Endothelial cell of umbilical vein (primary cell): ENCODE measurements at regions not wholly inside any gene's neighbourhood (a gene's known extent, or its start where the extent isn't known, plus 50 kb on each side); places are given as distances from the start of the nearest gene placed in this dataset.

Experiments used
- BruUV-seq: library from RNA; stranded (reverse); fragments of 400-500 nt; replicated peaks from 2 replicates; lab custom pipeline; 2021; lab: Mats Ljungman, UMichigan
- CTCF ChIA-PET: fragments of 300-600, 350-600 bp; sonication (Branson Sonifier 250); formaldehyde crosslinking; loops from one replicate; lab custom pipeline; 2021; ENCODE audit warnings: antibody characterized with exemption, inconsistent platforms; lab: Charles Lee
- POLR2A ChIA-PET: fragments of 300-600, 350-600 bp; sonication (Branson Sonifier 250); formaldehyde crosslinking; loops from one replicate; lab custom pipeline; 2021; ENCODE audit warnings: antibody characterized with exemption, inconsistent platforms; lab: Charles Lee
- DNase-seq: peaks from one replicate; pipeline ENCODE4 v3.0.0-alpha.2; 2011; ENCODE audit warnings: low read depth, low spot score
- FAIRE-seq: peaks from 2 replicates; lab custom pipeline; 2011; peaks lifted over from hg19 to GRCh38; lab: Jason Lieb, UNC
- H2AFZ ChIP-seq: 2 replicates; pipeline ENCODE4 v1.6.0; 2012; ENCODE audit warnings: low read depth, low read length, control low read depth, inconsistent platforms
- H3K27ac ChIP-seq: 2 replicates; pipeline ENCODE4 v1.5.1; 2011; ENCODE audit warnings: low read depth, mild to moderate bottlenecking, control low read depth, low read length, moderate library complexity; ENCODE audit not compliant: insufficient read depth
- H3K27me3 ChIP-seq, 2 experiments: 2 replicates each; pipeline versions ENCODE4 v1.6.0 to v1.6.1; 2011; ENCODE audit warnings: low read length in 2 of 2, mixed read lengths in 1 of 2; ENCODE audit not compliant: control insufficient read depth in 2 of 2, insufficient read depth in 2 of 2
- H3K36me3 ChIP-seq, 2 experiments: 2 replicates in 1 of 2; 3 replicates in 1 of 2; pipeline ENCODE4 v1.5.1; 2011; ENCODE audit warnings: low read length in 2 of 2, mild to moderate bottlenecking in 1 of 2, moderate library complexity in 1 of 2; ENCODE audit not compliant: control insufficient read depth in 2 of 2, insufficient read depth in 2 of 2; ENCODE audit errors: extremely low read depth in 1 of 2
- H3K4me1 ChIP-seq: 3 replicates; pipeline ENCODE4 v1.5.1; 2011; ENCODE audit warnings: mild to moderate bottlenecking, low read length; ENCODE audit not compliant: control insufficient read depth, insufficient read depth; ENCODE audit errors: extremely low read depth
- H3K4me2 ChIP-seq: 2 replicates; pipeline ENCODE4 v1.6.1; 2011; ENCODE audit warnings: low read length, control low read depth, mixed read lengths; ENCODE audit not compliant: insufficient read depth
- H3K4me3 ChIP-seq, 3 experiments: fragments of 200-600 bp in 1 of 3; sonication (generic), shearing (Covaris generic) in 1 of 3; replicated peaks in 1 of 3; 2 replicates each; pipeline ENCODE4 v1.5.1; 2011 to 2016; ENCODE audit warnings: control low read depth in 3 of 3, low read length in 3 of 3, mild to moderate bottlenecking in 2 of 3, inconsistent platforms in 1 of 3, low read depth in 1 of 3, moderate library complexity in 1 of 3; ENCODE audit not compliant: insufficient read depth in 1 of 3
- H3K79me2 ChIP-seq: 2 replicates; pipeline ENCODE4 v1.6.0; 2012; ENCODE audit warnings: low read length, inconsistent platforms; ENCODE audit not compliant: control insufficient read depth, insufficient read depth
- H3K9ac ChIP-seq: replicated peaks from 2 replicates; pipeline ENCODE3; 2011; ENCODE audit warnings: low read length, control low read depth; ENCODE audit not compliant: insufficient read depth; ENCODE audit errors: extremely low read depth
- H3K9me1 ChIP-seq: replicated peaks from 3 replicates; pipeline ENCODE4 v1.6.0; 2011; ENCODE audit warnings: mild to moderate bottlenecking, low read length; ENCODE audit not compliant: control insufficient read depth, insufficient read depth; ENCODE audit errors: extremely low read depth
- H3K9me3 ChIP-seq: replicated peaks from 2 replicates; pipeline ENCODE4 v1.5.1; 2012; ENCODE audit warnings: low read length, inconsistent platforms; ENCODE audit not compliant: control insufficient read depth, insufficient read depth
- H4K20me1 ChIP-seq: replicated peaks from 2 replicates; pipeline ENCODE3; 2011; ENCODE audit warnings: mild to moderate bottlenecking, low read length; ENCODE audit not compliant: control insufficient read depth, insufficient read depth; ENCODE audit errors: extremely low read depth
- CTCF ChIP-seq, 2 donors: IDR thresholded peaks; 1 replicate in 1 of 2; 2 replicates in 1 of 2; pipeline ENCODE4 v1.5.1; 2011; ENCODE audit warnings: low read length in 2 of 2, mild to moderate bottlenecking in 2 of 2, moderate library complexity in 2 of 2, control low read depth in 1 of 2, inconsistent platforms in 1 of 2, low read depth in 1 of 2; ENCODE audit not compliant: insufficient read depth in 1 of 2; ENCODE audit errors: extremely low read depth in 1 of 2
- EZH2 ChIP-seq: IDR thresholded peaks from 2 replicates; pipeline ENCODE4 v1.6.1; 2012; ENCODE audit warnings: borderline replicate concordance, low read depth, mild to moderate bottlenecking, moderate library complexity, low read length, inconsistent platforms; ENCODE audit not compliant: severe bottlenecking
- FOS ChIP-seq: IDR thresholded peaks from 2 replicates; pipeline ENCODE4 v1.6.1; 2011; ENCODE audit warnings: mild to moderate bottlenecking, low read length, moderate library complexity, borderline replicate concordance; ENCODE audit not compliant: insufficient read depth
- GATA2 ChIP-seq: IDR thresholded peaks from 2 replicates; pipeline ENCODE4 v1.7.0; 2011; ENCODE audit warnings: low read depth, mild to moderate bottlenecking, moderate library complexity, mixed read lengths, low read length; ENCODE audit not compliant: insufficient read length, insufficient read depth
- JUN ChIP-seq: IDR thresholded peaks from 2 replicates; pipeline ENCODE4 v1.6.1; 2011; ENCODE audit warnings: borderline replicate concordance, low read depth; ENCODE audit not compliant: insufficient read length, insufficient read depth
- MAX ChIP-seq: IDR thresholded peaks from 2 replicates; pipeline ENCODE4 v1.6.1; 2011; ENCODE audit not compliant: insufficient read depth, insufficient read length
- MYC ChIP-seq: IDR thresholded peaks from one replicate; pipeline ENCODE4 v1.6.1; 2011; ENCODE audit warnings: mild to moderate bottlenecking, low read depth, low read length
- POLR2A ChIP-seq: IDR thresholded peaks from 2 replicates; pipeline ENCODE4 v1.6.1; 2012; ENCODE audit warnings: low read depth, mild to moderate bottlenecking, control low read depth, low read length
- POLR2AphosphoS5 ChIP-seq: IDR thresholded peaks from 2 replicates; pipeline ENCODE4 v1.6.1; 2012; ENCODE audit warnings: low read depth, mild to moderate bottlenecking, control low read depth, low read length, moderate library complexity; ENCODE audit not compliant: insufficient read depth
- dilution Hi-C: fragments of 300-500 bp; cut with MboI; formaldehyde crosslinking; loops from one replicate; pipeline ENCODE4 v1.15.0; 2019; ENCODE audit warnings: low sequenced_read_pairs; ENCODE audit not compliant: extremely low pct_ligation_motif_present
- intact Hi-C: fragments of 100-400 bp; cut with micrococcal nuclease; formaldehyde crosslinking; loops from one replicate; pipeline ENCODE4 v1.10.0; 2022

GRCh38 chr11:121895919-121896318, 220.1 kb downstream of the BLID start:
- no peak for FAIRE-seq
- CTCF ChIA-PET, result no interaction called here
- no peak overlapping the region for H3K4me2 ChIP-seq

More at GRCh38 chr11:121895919-121896318, 220.1 kb downstream of the BLID start:
- intact Hi-C loops, result no loop called here
- Histone ChIP-seq H3K9me1 (no peaks in the 10 kb centered on the region), H2AFZ (no peak overlapping the region), H3K9me3 (no peaks in the 10 kb centered on the region), H3K4me3 (no peak overlapping the region), H3K36me3 (no peaks in the 10 kb centered on the region), H3K9ac (no peak overlapping the region), H4K20me1 (no peaks in the 10 kb centered on the region), H3K27ac (no peak overlapping the region), H3K79me2 (no peaks in the 10 kb centered on the region), H3K4me1 (peaks cover 12% of the 10 kb centered on the region), H3K27me3 (no peaks in the 10 kb centered on the region)
- TF ChIP-seq MAX (no peak), MYC (no peak), POLR2A (no peak), EZH2 (no peak), CTCF (IDR thresholded peaks at IDR 0.05; ENCODE audit: extremely low read depth in 1 of 2, insufficient read depth in 1 of 2, low read depth in 1 of 2, low read length in 2 of 2) (no peak), FOS (no peak), GATA2 (no peak), JUN (no peak), POLR2AphosphoS5 (no peak)
- no peak for DNase-seq
- no TSS peak for BruUV-seq
- dilution Hi-C loops, result no loop called here
- POLR2A ChIA-PET, result no interaction called here
